Small intestine (tissue), 7 donors: ENCODE measurements at regions not wholly inside any gene's neighbourhood (a gene's known extent, or its start where the extent isn't known, plus 50 kb on each side); places are given as distances from the start of the nearest gene placed in this dataset.

Experiments used
- DNase-seq, 2 donors: peaks; one replicate each; pipeline versions ENCODE4 v3.0.0 to v3.0.0-alpha.2; 2013
- FAIRE-seq: peaks from 2 replicates; lab custom pipeline; 2012; peaks lifted over from hg19 to GRCh38; lab: Jason Lieb, UNC
- H3K27ac ChIP-seq, 3 donors: one replicate each; pipeline ENCODE4 v1.5.1; 2013; ENCODE audit warnings: low read length in 2 of 3, mild to moderate bottlenecking in 2 of 3, control low read depth in 1 of 3, inconsistent platforms in 1 of 3, low read depth in 1 of 3, moderate library complexity in 1 of 3
- H3K27me3 ChIP-seq, 3 donors: one replicate each; pipeline ENCODE4 v1.6.1; 2013; ENCODE audit warnings: low read length in 3 of 3, inconsistent platforms in 1 of 3; ENCODE audit not compliant: control insufficient read depth in 3 of 3, insufficient read depth in 3 of 3
- H3K36me3 ChIP-seq, 3 donors: one replicate each; pipeline ENCODE4 v1.6.1; 2013; ENCODE audit warnings: low read length in 3 of 3, inconsistent platforms in 1 of 3, low read depth in 1 of 3, mild to moderate bottlenecking in 1 of 3, moderate library complexity in 1 of 3; ENCODE audit not compliant: control insufficient read depth in 3 of 3, insufficient read depth in 2 of 3
- H3K4me1 ChIP-seq, 3 donors: one replicate each; pipeline ENCODE4 v1.6.1; 2013; ENCODE audit warnings: low read length in 2 of 3, inconsistent platforms in 1 of 3, low read depth in 1 of 3, mild to moderate bottlenecking in 1 of 3, moderate library complexity in 1 of 3; ENCODE audit not compliant: control insufficient read depth in 3 of 3, insufficient read depth in 2 of 3
- H3K4me3 ChIP-seq, 3 donors: one replicate each; pipeline ENCODE4 v1.5.1; 2013; ENCODE audit warnings: low read length in 3 of 3, control low read depth in 1 of 3, inconsistent platforms in 1 of 3, low read depth in 1 of 3, mild to moderate bottlenecking in 1 of 3, moderate library complexity in 1 of 3
- H3K9me3 ChIP-seq, 2 donors: one replicate each; pipeline ENCODE4 v1.6.1; 2013; ENCODE audit warnings: low read depth in 1 of 2, low read length in 1 of 2; ENCODE audit not compliant: control insufficient read depth in 2 of 2, insufficient read depth in 1 of 2
- WGBS, 3 donors: extraction: QIAGEN DNeasy Blood & Tissue Kit; methylation state at CpG; one replicate each; pipeline ENCODE4 v1.1.7; 2013; 5-methylcytosine and 5-hydroxymethylcytosine counted together
- donor health status: healthy with polysubstance abuse.
- donor health status: control.
- donor health status: control.
- donor health status: Bipolar disorder and iron deficiency.
- donor health status: healthy.

GRCh38 chr3:159439346-159439745 lies 549.3 kb upstream of the IL12A start:
- FAIRE-seq, result no peak
- H3K27me3 ChIP-seq, result peaks cover 0 to 2% (median 0%) of the 10 kb centered on the region in 3 donors
- no peak overlapping the region for H3K27ac ChIP-seq
- WGBS, 3 donors, result 79 to 89% (median 89%) methylated on average over 4 of the region's 4 CpGs
- no peaks in the 10 kb centered on the region for H3K36me3 ChIP-seq
- H3K4me3 ChIP-seq, result no peak overlapping the region
- DNase-seq, result no peak
- no peaks in the 10 kb centered on the region for H3K4me1 ChIP-seq
- no peaks in the 10 kb centered on the region for H3K9me3 ChIP-seq

DNA sequence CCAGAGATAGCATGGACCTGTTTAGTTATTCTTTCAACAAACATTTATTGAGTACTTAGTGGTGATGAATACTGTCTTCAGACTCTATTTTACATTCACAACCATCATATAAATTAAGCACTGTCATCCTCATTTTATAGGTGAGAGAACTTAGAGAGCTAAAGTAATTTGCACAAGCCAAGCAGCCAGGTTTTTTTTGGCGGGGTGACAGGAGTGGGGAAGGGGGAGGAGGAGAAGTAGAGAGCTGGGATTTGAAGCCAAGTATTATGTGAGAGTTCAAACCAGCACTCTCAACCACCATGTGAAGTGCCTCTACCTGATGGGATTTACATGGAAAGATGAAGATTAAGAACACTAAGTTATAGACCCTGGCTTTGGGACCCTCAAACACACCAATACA lies 547.4 kb upstream of the IL12A start:
- DNase-seq (no peak), FAIRE-seq (no peak)
- no peaks in the 10 kb centered on the region for H3K36me3 ChIP-seq
- no peaks in the 10 kb centered on the region for H3K4me1 ChIP-seq
- no peak overlapping the region for H3K4me3 ChIP-seq
- H3K27me3 ChIP-seq, result peaks cover 0 to 2% (median 0%) of the 10 kb centered on the region in 3 donors
- 47 to 78% (median 76%) methylated on average over 1 of the region's 1 CpG for WGBS, 3 donors
- no peak overlapping the region for H3K27ac ChIP-seq
- no peaks in the 10 kb centered on the region for H3K9me3 ChIP-seq

DNA sequence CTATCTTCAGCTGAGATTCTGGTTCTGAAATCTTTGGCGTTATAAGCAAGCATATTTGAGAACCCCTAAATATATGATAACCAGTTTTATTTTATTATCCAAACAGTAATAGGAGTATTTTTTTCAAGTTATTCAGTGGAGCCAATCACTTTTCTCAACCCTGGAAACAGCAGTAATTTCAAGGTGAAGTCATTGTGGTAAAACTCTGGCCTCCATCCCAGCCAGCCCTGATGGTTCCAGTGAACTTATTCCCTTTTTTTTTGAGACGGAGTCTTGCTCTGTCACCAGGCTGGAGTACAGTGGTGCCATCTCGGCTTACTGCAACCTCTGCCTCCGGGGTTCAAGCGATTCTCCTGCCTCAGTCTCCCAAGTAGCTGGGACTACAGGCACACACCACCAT lies 545.4 kb upstream of the IL12A start:
- 79 to 91% (median 86%) methylated on average over 5 of the region's 5 CpGs for WGBS, 3 donors
- no peaks in the 10 kb centered on the region for H3K4me1 ChIP-seq
- FAIRE-seq (no peak), DNase-seq (no peak)
- no peaks in the 10 kb centered on the region for H3K9me3 ChIP-seq
- H3K27me3 ChIP-seq, result peaks cover 0 to 2% (median 0%) of the 10 kb centered on the region in 3 donors
- no peaks in the 10 kb centered on the region for H3K36me3 ChIP-seq
- H3K4me3 ChIP-seq, result no peak overlapping the region
- no peak overlapping the region for H3K27ac ChIP-seq

DNA sequence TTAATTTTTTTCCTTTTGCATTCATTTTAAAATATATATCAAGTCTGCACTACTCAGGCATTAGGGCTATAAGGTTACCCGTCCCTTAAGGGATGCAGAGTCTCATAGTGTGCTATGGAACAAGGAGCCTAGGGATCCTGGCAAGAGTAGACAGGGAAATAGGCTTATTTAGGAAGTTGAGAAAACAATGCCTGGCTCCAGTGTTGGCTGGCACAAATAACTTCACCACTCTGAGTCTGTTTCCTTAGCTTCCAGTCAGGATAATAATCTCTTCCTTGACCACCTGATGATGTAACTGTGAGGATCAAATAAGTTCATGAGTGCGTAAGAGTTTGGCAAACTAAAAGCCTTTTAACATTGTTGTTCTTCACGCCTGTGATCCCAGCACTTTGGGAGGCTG lies 540.8 kb upstream of the IL12A start:
- Histone ChIP-seq H3K4me3 (no peak overlapping the region), H3K27ac (no peak overlapping the region), H3K9me3 (no peaks in the 10 kb centered on the region), H3K27me3 (no peaks in the 10 kb centered on the region), H3K4me1 (no peaks in the 10 kb centered on the region), H3K36me3 (no peaks in the 10 kb centered on the region)
- DNase-seq, result no peak
- FAIRE-seq, result no peak
- 69 to 80% (median 70%) methylated on average over 3 of the region's 3 CpGs for WGBS, 3 donors

DNA sequence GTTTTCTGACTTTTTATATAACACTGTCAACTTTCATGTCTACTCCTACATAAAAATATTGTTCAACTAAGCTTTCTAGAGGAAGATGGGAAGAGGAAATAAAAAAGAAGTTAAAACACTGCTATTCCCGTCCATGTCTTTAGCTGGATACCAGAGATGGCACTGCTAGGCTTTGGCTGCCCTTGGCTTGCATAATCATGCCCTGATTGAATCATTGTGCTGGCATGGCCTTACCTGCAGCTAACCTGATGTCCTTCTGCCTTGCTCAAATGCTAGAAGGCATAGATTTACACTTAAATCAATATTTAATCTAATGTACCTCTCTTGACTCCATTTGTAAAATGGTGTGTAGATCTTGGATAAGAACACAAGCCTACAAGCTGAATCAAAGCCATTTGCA lies 539.7 kb upstream of the IL12A start:
- Histone ChIP-seq H3K4me1 (no peaks in the 10 kb centered on the region), H3K36me3 (no peaks in the 10 kb centered on the region), H3K9me3 (no peaks in the 10 kb centered on the region), H3K4me3 (no peak overlapping the region), H3K27me3 (no peaks in the 10 kb centered on the region), H3K27ac (no peak overlapping the region)
- FAIRE-seq, result no peak
- 33 to 76% (median 45%) methylated on average over 1 of the region's 1 CpG for WGBS, 3 donors
- DNase-seq, result no peak

- Histone ChIP-seq H3K36me3 (no peaks in the 10 kb centered on the region), H3K27me3 (no peaks in the 10 kb centered on the region), H3K9me3 (no peaks in the 10 kb centered on the region), H3K27ac (no peak overlapping the region), H3K4me3 (no peak overlapping the region), H3K4me1 (no peaks in the 10 kb centered on the region)
- FAIRE-seq (no peak), DNase-seq (no peak)
- 63 to 78% (median 71%) methylated on average over 3 of the region's 3 CpGs for WGBS, 3 donors
Observed at GRCh38 chr3:159451067-159451466, 537.6 kb upstream of the IL12A start.

DNA sequence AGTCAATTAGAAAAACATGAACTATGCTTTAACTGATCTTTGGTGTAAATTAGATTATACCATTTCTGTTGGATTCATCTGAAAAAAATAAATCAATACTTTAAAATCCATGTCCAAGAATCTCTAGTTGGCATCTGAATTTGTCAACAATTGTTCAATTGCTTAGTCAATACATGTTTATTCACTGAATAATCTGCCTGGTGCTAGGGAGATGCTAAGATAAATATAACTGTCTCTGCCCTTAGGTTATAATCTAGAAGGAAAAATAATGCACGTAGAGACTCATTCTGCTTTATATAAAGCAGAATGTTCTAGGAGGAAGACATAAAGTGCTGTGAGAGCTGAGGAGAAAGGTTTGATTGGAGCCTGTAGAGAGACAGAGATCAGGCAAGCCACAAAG lies 537.2 kb upstream of the IL12A start:
- no peak overlapping the region for H3K27ac ChIP-seq
- H3K4me1 ChIP-seq, result no peaks in the 10 kb centered on the region
- WGBS, 3 donors, result 39 to 68% (median 57%) methylated on average over 1 of the region's 1 CpG
- H3K4me3 ChIP-seq, result no peak overlapping the region
- FAIRE-seq (no peak), DNase-seq (no peak)
- no peaks in the 10 kb centered on the region for H3K36me3 ChIP-seq
- no peaks in the 10 kb centered on the region for H3K27me3 ChIP-seq
- H3K9me3 ChIP-seq, result no peaks in the 10 kb centered on the region

DNA sequence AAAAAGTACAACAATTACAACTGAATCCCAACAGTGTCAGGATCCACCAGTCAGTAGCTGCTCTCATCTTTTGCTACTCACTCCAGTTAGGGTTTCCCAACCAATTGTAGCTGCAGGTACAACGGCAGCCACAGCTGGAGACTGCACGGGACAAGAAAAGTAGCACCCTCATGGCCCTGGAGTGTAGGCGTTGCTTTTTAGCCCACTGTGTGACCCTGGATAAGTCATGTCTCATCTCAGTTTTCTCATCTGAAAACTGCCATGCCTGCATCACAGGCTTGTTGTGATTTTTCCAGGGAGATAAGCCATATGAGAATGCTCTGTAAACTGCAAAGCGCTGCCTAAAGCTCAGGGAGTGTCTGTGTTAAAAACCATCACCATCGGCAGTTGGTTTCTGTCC lies 535.6 kb upstream of the IL12A start:
- Histone ChIP-seq H3K4me1 (no peaks in the 10 kb centered on the region), H3K36me3 (no peaks in the 10 kb centered on the region), H3K9me3 (no peaks in the 10 kb centered on the region), H3K27ac (no peak overlapping the region), H3K27me3 (no peaks in the 10 kb centered on the region), H3K4me3 (no peak overlapping the region)
- no peak for FAIRE-seq
- no peak for DNase-seq
- 85 to 88% (median 88%) methylated on average over 5 of the region's 5 CpGs for WGBS, 3 donors

DNA sequence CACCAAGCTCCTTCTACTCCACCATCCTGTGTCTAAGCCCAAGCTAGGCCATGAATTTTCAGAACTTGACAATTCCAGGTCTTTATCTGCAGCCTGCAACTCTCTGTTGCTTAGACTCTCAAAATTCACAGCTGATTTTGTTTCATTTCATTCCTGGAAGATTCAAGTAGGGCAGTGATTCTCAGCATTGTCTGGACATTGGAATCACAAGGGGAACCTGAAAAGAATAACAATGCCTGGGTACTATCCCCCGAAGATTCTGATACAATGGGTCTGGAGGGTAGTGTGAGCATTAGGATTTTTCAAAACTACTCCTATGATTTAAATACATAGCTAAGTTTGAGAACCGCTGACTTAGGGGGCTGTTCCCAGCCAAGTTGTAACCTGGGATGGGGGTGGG lies 534.7 kb upstream of the IL12A start:
- Histone ChIP-seq H3K27ac (no peak overlapping the region), H3K4me1 (no peaks in the 10 kb centered on the region), H3K36me3 (no peaks in the 10 kb centered on the region), H3K27me3 (no peaks in the 10 kb centered on the region), H3K9me3 (no peaks in the 10 kb centered on the region), H3K4me3 (no peak overlapping the region)
- FAIRE-seq (no peak), DNase-seq (no peak)
- 79 to 82% (median 81%) methylated on average over 2 of the region's 2 CpGs for WGBS, 3 donors
